Endothelial cell of umbilical vein (primary cell): ENCODE measurements at regions not wholly inside any gene's neighbourhood (a gene's known extent, or its start where the extent isn't known, plus 50 kb on each side); places are given as distances from the start of the nearest gene placed in this dataset.
A peak's percentile ranks its signal among the peaks of the same experiment; 100 is the strongest.

Source experiments
- BruUV-seq: library from RNA; stranded (reverse); fragments of 400-500 nt; replicated peaks from 2 replicates; lab custom pipeline; 2021; lab: Mats Ljungman, UMichigan
- CTCF ChIA-PET: fragments of 300-600, 350-600 bp; sonication (Branson Sonifier 250); formaldehyde crosslinking; loops from one replicate; lab custom pipeline; 2021; ENCODE audit warnings: antibody characterized with exemption, inconsistent platforms; lab: Charles Lee
- POLR2A ChIA-PET: fragments of 300-600, 350-600 bp; sonication (Branson Sonifier 250); formaldehyde crosslinking; loops from one replicate; lab custom pipeline; 2021; ENCODE audit warnings: antibody characterized with exemption, inconsistent platforms; lab: Charles Lee
- DNase-seq: peaks from one replicate; pipeline ENCODE4 v3.0.0-alpha.2; 2011; ENCODE audit warnings: low read depth, low spot score
- FAIRE-seq: peaks from 2 replicates; lab custom pipeline; 2011; peaks lifted over from hg19 to GRCh38; lab: Jason Lieb, UNC
- H2AFZ ChIP-seq: 2 replicates; pipeline ENCODE4 v1.6.0; 2012; ENCODE audit warnings: low read depth, low read length, control low read depth, inconsistent platforms
- H3K27ac ChIP-seq: 2 replicates; pipeline ENCODE4 v1.5.1; 2011; ENCODE audit warnings: low read depth, mild to moderate bottlenecking, control low read depth, low read length, moderate library complexity; ENCODE audit not compliant: insufficient read depth
- H3K27me3 ChIP-seq, 2 experiments: 2 replicates each; pipeline versions ENCODE4 v1.6.0 to v1.6.1; 2011; ENCODE audit warnings: low read length in 2 of 2, mixed read lengths in 1 of 2; ENCODE audit not compliant: control insufficient read depth in 2 of 2, insufficient read depth in 2 of 2
- H3K36me3 ChIP-seq, 2 experiments: 2 replicates in 1 of 2; 3 replicates in 1 of 2; pipeline ENCODE4 v1.5.1; 2011; ENCODE audit warnings: low read length in 2 of 2, mild to moderate bottlenecking in 1 of 2, moderate library complexity in 1 of 2; ENCODE audit not compliant: control insufficient read depth in 2 of 2, insufficient read depth in 2 of 2; ENCODE audit errors: extremely low read depth in 1 of 2
- H3K4me1 ChIP-seq: 3 replicates; pipeline ENCODE4 v1.5.1; 2011; ENCODE audit warnings: mild to moderate bottlenecking, low read length; ENCODE audit not compliant: control insufficient read depth, insufficient read depth; ENCODE audit errors: extremely low read depth
- H3K4me2 ChIP-seq: 2 replicates; pipeline ENCODE4 v1.6.1; 2011; ENCODE audit warnings: low read length, control low read depth, mixed read lengths; ENCODE audit not compliant: insufficient read depth
- H3K4me3 ChIP-seq, 3 experiments: fragments of 200-600 bp in 1 of 3; sonication (generic), shearing (Covaris generic) in 1 of 3; replicated peaks in 1 of 3; 2 replicates each; pipeline ENCODE4 v1.5.1; 2011 to 2016; ENCODE audit warnings: control low read depth in 3 of 3, low read length in 3 of 3, mild to moderate bottlenecking in 2 of 3, inconsistent platforms in 1 of 3, low read depth in 1 of 3, moderate library complexity in 1 of 3; ENCODE audit not compliant: insufficient read depth in 1 of 3
- H3K79me2 ChIP-seq: 2 replicates; pipeline ENCODE4 v1.6.0; 2012; ENCODE audit warnings: low read length, inconsistent platforms; ENCODE audit not compliant: control insufficient read depth, insufficient read depth
- H3K9ac ChIP-seq: replicated peaks from 2 replicates; pipeline ENCODE3; 2011; ENCODE audit warnings: low read length, control low read depth; ENCODE audit not compliant: insufficient read depth; ENCODE audit errors: extremely low read depth
- H3K9me1 ChIP-seq: replicated peaks from 3 replicates; pipeline ENCODE4 v1.6.0; 2011; ENCODE audit warnings: mild to moderate bottlenecking, low read length; ENCODE audit not compliant: control insufficient read depth, insufficient read depth; ENCODE audit errors: extremely low read depth
- H3K9me3 ChIP-seq: replicated peaks from 2 replicates; pipeline ENCODE4 v1.5.1; 2012; ENCODE audit warnings: low read length, inconsistent platforms; ENCODE audit not compliant: control insufficient read depth, insufficient read depth
- H4K20me1 ChIP-seq: replicated peaks from 2 replicates; pipeline ENCODE3; 2011; ENCODE audit warnings: mild to moderate bottlenecking, low read length; ENCODE audit not compliant: control insufficient read depth, insufficient read depth; ENCODE audit errors: extremely low read depth
- EZH2 ChIP-seq: IDR thresholded peaks from 2 replicates; pipeline ENCODE4 v1.6.1; 2012; ENCODE audit warnings: borderline replicate concordance, low read depth, mild to moderate bottlenecking, moderate library complexity, low read length, inconsistent platforms; ENCODE audit not compliant: severe bottlenecking
- FOS ChIP-seq: IDR thresholded peaks from 2 replicates; pipeline ENCODE4 v1.6.1; 2011; ENCODE audit warnings: mild to moderate bottlenecking, low read length, moderate library complexity, borderline replicate concordance; ENCODE audit not compliant: insufficient read depth
- GATA2 ChIP-seq: IDR thresholded peaks from 2 replicates; pipeline ENCODE4 v1.7.0; 2011; ENCODE audit warnings: low read depth, mild to moderate bottlenecking, moderate library complexity, mixed read lengths, low read length; ENCODE audit not compliant: insufficient read length, insufficient read depth
- JUN ChIP-seq: IDR thresholded peaks from 2 replicates; pipeline ENCODE4 v1.6.1; 2011; ENCODE audit warnings: borderline replicate concordance, low read depth; ENCODE audit not compliant: insufficient read length, insufficient read depth
- MYC ChIP-seq: IDR thresholded peaks from one replicate; pipeline ENCODE4 v1.6.1; 2011; ENCODE audit warnings: mild to moderate bottlenecking, low read depth, low read length
- POLR2A ChIP-seq: IDR thresholded peaks from 2 replicates; pipeline ENCODE4 v1.6.1; 2012; ENCODE audit warnings: low read depth, mild to moderate bottlenecking, control low read depth, low read length
- POLR2AphosphoS5 ChIP-seq: IDR thresholded peaks from 2 replicates; pipeline ENCODE4 v1.6.1; 2012; ENCODE audit warnings: low read depth, mild to moderate bottlenecking, control low read depth, low read length, moderate library complexity; ENCODE audit not compliant: insufficient read depth
- dilution Hi-C: fragments of 300-500 bp; cut with MboI; formaldehyde crosslinking; loops from one replicate; pipeline ENCODE4 v1.15.0; 2019; ENCODE audit warnings: low sequenced_read_pairs; ENCODE audit not compliant: extremely low pct_ligation_motif_present
- intact Hi-C: fragments of 100-400 bp; cut with micrococcal nuclease; formaldehyde crosslinking; loops from one replicate; pipeline ENCODE4 v1.10.0; 2022
- TF ChIP-seq, protein P1 (sequence below), 2 donors: IDR thresholded peaks; 1 replicate in 1 of 2; 2 replicates in 1 of 2; pipeline ENCODE4 v1.5.1; 2011; ENCODE audit warnings: low read length in 2 of 2, mild to moderate bottlenecking in 2 of 2, moderate library complexity in 2 of 2, control low read depth in 1 of 2, inconsistent platforms in 1 of 2, low read depth in 1 of 2; ENCODE audit not compliant: insufficient read depth in 1 of 2; ENCODE audit errors: extremely low read depth in 1 of 2
- TF ChIP-seq, protein P2 (sequence below): IDR thresholded peaks from 2 replicates; pipeline ENCODE4 v1.6.1; 2011; ENCODE audit not compliant: insufficient read depth, insufficient read length

DNA sequence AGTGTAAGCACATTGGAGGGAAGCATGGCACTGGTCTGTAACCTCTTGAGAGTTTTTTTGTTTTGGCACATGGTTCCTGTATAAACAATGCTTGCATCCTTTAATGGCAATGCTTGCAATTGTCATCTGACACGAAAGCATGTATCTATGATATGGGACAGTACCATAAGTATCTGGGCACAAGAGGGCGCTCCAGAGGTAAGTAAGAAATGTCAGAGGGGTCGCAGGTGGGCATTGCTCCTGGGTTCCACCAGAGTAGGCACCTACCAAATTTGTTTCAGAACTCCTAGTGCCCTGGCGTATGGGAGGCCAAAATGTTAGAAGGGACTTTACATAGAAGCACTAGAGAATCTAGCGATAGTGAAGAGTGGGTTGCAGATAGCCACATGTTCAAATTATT is 58.7 kb upstream of the BCHE start:
- Histone ChIP-seq H3K9ac (no peak overlapping the region), H2AFZ (no peak overlapping the region), H3K27me3 (no peaks in the 10 kb centered on the region), H3K4me2 (no peak overlapping the region), H4K20me1 (no peaks in the 10 kb centered on the region), H3K27ac (no peak overlapping the region), H3K4me3 (no peak overlapping the region), H3K9me1 (no peaks in the 10 kb centered on the region), H3K9me3 (no peaks in the 10 kb centered on the region), H3K79me2 (no peaks in the 10 kb centered on the region), H3K36me3 (no peaks in the 10 kb centered on the region), H3K4me1 (no peaks in the 10 kb centered on the region)
- ChIA-PET CTCF (no interaction called here), POLR2A (no interaction called here)
- FAIRE-seq: no peak
- DNase-seq: no peak
- intact Hi-C loops (no loop called here), dilution Hi-C loops (no loop called here)
- BruUV-seq: no TSS peak
- TF ChIP-seq, protein P1, sequence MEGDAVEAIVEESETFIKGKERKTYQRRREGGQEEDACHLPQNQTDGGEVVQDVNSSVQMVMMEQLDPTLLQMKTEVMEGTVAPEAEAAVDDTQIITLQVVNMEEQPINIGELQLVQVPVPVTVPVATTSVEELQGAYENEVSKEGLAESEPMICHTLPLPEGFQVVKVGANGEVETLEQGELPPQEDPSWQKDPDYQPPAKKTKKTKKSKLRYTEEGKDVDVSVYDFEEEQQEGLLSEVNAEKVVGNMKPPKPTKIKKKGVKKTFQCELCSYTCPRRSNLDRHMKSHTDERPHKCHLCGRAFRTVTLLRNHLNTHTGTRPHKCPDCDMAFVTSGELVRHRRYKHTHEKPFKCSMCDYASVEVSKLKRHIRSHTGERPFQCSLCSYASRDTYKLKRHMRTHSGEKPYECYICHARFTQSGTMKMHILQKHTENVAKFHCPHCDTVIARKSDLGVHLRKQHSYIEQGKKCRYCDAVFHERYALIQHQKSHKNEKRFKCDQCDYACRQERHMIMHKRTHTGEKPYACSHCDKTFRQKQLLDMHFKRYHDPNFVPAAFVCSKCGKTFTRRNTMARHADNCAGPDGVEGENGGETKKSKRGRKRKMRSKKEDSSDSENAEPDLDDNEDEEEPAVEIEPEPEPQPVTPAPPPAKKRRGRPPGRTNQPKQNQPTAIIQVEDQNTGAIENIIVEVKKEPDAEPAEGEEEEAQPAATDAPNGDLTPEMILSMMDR (IDR thresholded peaks at IDR 0.05; ENCODE audit: extremely low read depth in 1 of 2, insufficient read depth in 1 of 2, low read depth in 1 of 2, low read length in 2 of 2): peak in 1 of 2 donors; percentile 6
- TF ChIP-seq POLR2A: no peak

DNA sequence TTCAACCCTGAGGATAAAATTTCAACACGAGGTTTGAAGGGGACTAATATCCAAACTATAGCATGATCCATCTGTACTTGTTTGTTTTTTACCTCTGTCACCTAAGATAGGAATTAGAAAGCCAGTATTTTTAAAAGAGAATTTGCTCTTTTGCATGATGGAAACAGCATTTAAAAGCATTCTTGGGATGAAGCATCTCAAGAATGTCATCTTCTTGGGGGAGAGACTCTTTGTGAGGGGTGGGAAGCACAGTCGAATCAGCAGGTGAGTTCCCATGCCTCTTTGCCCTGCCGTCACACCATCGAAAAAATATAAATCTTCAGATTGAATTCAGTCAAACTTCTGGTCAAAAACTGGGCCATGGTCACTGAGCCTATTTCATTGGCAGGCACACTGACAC is 55.3 kb upstream of the BCHE start:
- intact Hi-C loops (no loop called here), dilution Hi-C loops (no loop called here)
- H3K36me3 ChIP-seq: no peaks in the 10 kb centered on the region
- H3K4me1 ChIP-seq: no peaks in the 10 kb centered on the region
- DNase-seq (no peak), FAIRE-seq (no peak)
- H3K27ac ChIP-seq: no peak overlapping the region
- no peak overlapping the region for H3K9ac ChIP-seq
- ChIA-PET POLR2A (no interaction called here), CTCF (no interaction called here)
- H3K9me3 ChIP-seq: no peaks in the 10 kb centered on the region
- H3K4me2 ChIP-seq: no peak overlapping the region
- no peak overlapping the region for H2AFZ ChIP-seq
- no peak overlapping the region for H3K4me3 ChIP-seq
- H3K9me1 ChIP-seq: no peaks in the 10 kb centered on the region
- H4K20me1 ChIP-seq: no peaks in the 10 kb centered on the region
- H3K79me2 ChIP-seq: no peaks in the 10 kb centered on the region
- BruUV-seq: no TSS peak
- no peak for TF ChIP-seq MYC
- TF ChIP-seq, protein P2, sequence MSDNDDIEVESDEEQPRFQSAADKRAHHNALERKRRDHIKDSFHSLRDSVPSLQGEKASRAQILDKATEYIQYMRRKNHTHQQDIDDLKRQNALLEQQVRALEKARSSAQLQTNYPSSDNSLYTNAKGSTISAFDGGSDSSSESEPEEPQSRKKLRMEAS: no peak
- TF ChIP-seq, protein P1 (IDR thresholded peaks at IDR 0.05; ENCODE audit: extremely low read depth in 1 of 2, insufficient read depth in 1 of 2, low read depth in 1 of 2, low read length in 2 of 2): no peak
- TF ChIP-seq POLR2A: no peak
- no peak for TF ChIP-seq EZH2
- TF ChIP-seq JUN: no peak
- no peak for TF ChIP-seq FOS
- no peak for TF ChIP-seq GATA2
- TF ChIP-seq POLR2AphosphoS5: no peak
- H3K27me3 ChIP-seq: no peaks in the 10 kb centered on the region
